ENCODE measurements at regions not wholly inside any gene's neighbourhood (a gene's known extent, or its start where the extent isn't known, plus 50 kb on each side); places are given as distances from the start of the nearest gene placed in this dataset.

DNA sequence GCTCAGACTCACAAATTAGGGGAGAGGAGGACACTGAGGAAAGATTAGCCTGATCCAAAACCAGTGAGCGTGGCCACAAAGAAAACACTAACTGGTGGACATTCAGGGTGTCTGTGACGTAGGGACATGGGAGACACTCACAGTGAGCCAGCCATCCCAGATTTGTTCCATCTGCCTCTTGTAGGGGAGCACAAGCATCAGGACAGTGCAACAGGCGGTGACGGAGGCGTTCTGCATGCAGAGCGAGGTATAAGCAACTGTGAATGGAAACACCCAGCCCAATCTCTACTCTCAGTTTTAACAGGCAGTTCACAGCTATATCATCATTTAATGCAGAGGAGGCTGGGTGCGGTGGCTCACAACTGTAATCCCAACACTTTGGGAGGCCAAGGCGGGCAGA lies 52.8 kb upstream of the TOMM7 start:
- no peak overlapping the region for H2AK5ac ChIP-seq (ENCODE audit: insufficient read length, low read length)
- no peaks in the 10 kb centered on the region; the same call in 1 of the 2 replicates for H3K4me1 ChIP-seq (ENCODE audit: insufficient read depth, low read length)
- no peaks in the 10 kb centered on the region for H3K23me2 ChIP-seq (ENCODE audit: insufficient read length, low read depth, low read length, poor library complexity, severe bottlenecking)
- H2BK120ac ChIP-seq (ENCODE audit: low read depth, low read length, poor library complexity, severe bottlenecking), result no peak overlapping the region
- H3K4me2 ChIP-seq (ENCODE audit: insufficient read depth, insufficient read length, low read length), result no peak overlapping the region
- Mint-ChIP-seq H3K9me3 (no peaks in the 10 kb centered on the region), H3K4me3 (no peak overlapping the region), H3K27ac (no peak overlapping the region), H3K36me3 (ENCODE audit: insufficient read depth in 1 of 3, low read depth in 3 of 3) (peaks cover 0 to 1% (median 0%) of the 10 kb centered on the region in 3 experiments; a peak in 1 of 7 replicates), H3K4me1 (peaks cover 17 to 28% of the 10 kb centered on the region in 2 experiments), H3K27me3 (ENCODE audit: low read depth) (no peaks in the 10 kb centered on the region)
- no peak overlapping the region for H3T11ph ChIP-seq (ENCODE audit: low read length)
- H4K5ac ChIP-seq (ENCODE audit: insufficient read length, low read depth, low read length), result no peak overlapping the region
- H2BK20ac ChIP-seq (ENCODE audit: low read depth, low read length, poor library complexity, severe bottlenecking), result no peak overlapping the region
- no peak overlapping the region for H2BK15ac ChIP-seq (ENCODE audit: low read depth, low read length)
- H3K9ac ChIP-seq (ENCODE audit: extremely low read depth, insufficient read length, low read length), result no peak overlapping the region
- no peak overlapping the region for H3K18ac ChIP-seq (ENCODE audit: insufficient read length, low read depth, low read length)
- H2BK12ac ChIP-seq (ENCODE audit: insufficient read length, low read depth, low read length), result no peak overlapping the region
- WGBS (ENCODE audit: extremely low coverage, insufficient read length, low lambda C conversion rate), result no CpG with 5 or more reads among the region's 8 CpGs
- TF ChIP-seq, protein P1, sequence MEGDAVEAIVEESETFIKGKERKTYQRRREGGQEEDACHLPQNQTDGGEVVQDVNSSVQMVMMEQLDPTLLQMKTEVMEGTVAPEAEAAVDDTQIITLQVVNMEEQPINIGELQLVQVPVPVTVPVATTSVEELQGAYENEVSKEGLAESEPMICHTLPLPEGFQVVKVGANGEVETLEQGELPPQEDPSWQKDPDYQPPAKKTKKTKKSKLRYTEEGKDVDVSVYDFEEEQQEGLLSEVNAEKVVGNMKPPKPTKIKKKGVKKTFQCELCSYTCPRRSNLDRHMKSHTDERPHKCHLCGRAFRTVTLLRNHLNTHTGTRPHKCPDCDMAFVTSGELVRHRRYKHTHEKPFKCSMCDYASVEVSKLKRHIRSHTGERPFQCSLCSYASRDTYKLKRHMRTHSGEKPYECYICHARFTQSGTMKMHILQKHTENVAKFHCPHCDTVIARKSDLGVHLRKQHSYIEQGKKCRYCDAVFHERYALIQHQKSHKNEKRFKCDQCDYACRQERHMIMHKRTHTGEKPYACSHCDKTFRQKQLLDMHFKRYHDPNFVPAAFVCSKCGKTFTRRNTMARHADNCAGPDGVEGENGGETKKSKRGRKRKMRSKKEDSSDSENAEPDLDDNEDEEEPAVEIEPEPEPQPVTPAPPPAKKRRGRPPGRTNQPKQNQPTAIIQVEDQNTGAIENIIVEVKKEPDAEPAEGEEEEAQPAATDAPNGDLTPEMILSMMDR (conservative IDR thresholded peaks at IDR 0.05), result no peak
- no peak overlapping the region for H3K56ac ChIP-seq (ENCODE audit: insufficient read length, low read depth, low read length)
- no peak for DNase-seq
- no peaks in the 10 kb centered on the region for H3K9me3 ChIP-seq (ENCODE audit: control insufficient read depth, low read depth, low read length)
- no peaks in the 10 kb centered on the region for H3K27me3 ChIP-seq (ENCODE audit: insufficient read depth, low read length)
- no peak overlapping the region for H3K14ac ChIP-seq (ENCODE audit: insufficient read depth, low read length)
- H3K79me1 ChIP-seq (ENCODE audit: insufficient read depth, low read depth, low read length, poor library complexity, severe bottlenecking), result no peaks in the 10 kb centered on the region
- H2AFZ ChIP-seq (ENCODE audit: low read length), result no peak overlapping the region
- H3K79me2 ChIP-seq (ENCODE audit: insufficient read depth, low read length), result no peaks in the 10 kb centered on the region
- no peaks in the 10 kb centered on the region for H4K20me1 ChIP-seq (ENCODE audit: control insufficient read depth, insufficient read depth, insufficient read length)
- H3K23ac ChIP-seq (ENCODE audit: insufficient read length, low read depth, low read length), result no peak overlapping the region
- H3K4ac ChIP-seq (ENCODE audit: low read depth, low read length), result no peak overlapping the region
- no peak overlapping the region for H3K27ac ChIP-seq (ENCODE audit: insufficient read length, low read depth, low read length)
- no peak overlapping the region for H4K91ac ChIP-seq (ENCODE audit: insufficient read length, low read depth, low read length)
- no peak overlapping the region for H2BK5ac ChIP-seq (ENCODE audit: insufficient read length, low read length)
- no peak overlapping the region for H4K8ac ChIP-seq (replicated peaks; ENCODE audit: insufficient read length, low read depth, low read length)
